Testis (tissue), 2 donors: ENCODE measurements at regions not wholly inside any gene's neighbourhood (a gene's known extent, or its start where the extent isn't known, plus 50 kb on each side); places are given as distances from the start of the nearest gene placed in this dataset.
"Not testable (repeated sequence)": the region's sequence is repeated elsewhere in the genome, so short reads cannot be mapped to it uniquely, and the experiment has no call there.

Experiments used
- DNase-seq: peaks from one replicate; pipeline ENCODE4 v3.0.0-alpha.2; 2019
- H3K27ac ChIP-seq, 2 donors: fragments of 200-600 bp; sonication (generic); one replicate each; pipeline ENCODE4 v1.5.1; 2019
- H3K27me3 ChIP-seq: fragments of 200-600 bp; sonication (generic); one replicate; pipeline ENCODE4 v1.5.1; 2019
- H3K36me3 ChIP-seq: fragments of 200-600 bp; sonication (generic); one replicate; pipeline ENCODE4 v1.5.1; 2017; ENCODE audit warnings: low read depth; ENCODE audit errors: missing control alignments
- H3K4me1 ChIP-seq: fragments of 200-600 bp; sonication (generic); one replicate; pipeline ENCODE4 v1.5.1; 2019
- H3K4me3 ChIP-seq, 2 donors: fragments of 200-600 bp; sonication (generic); one replicate each; pipeline ENCODE4 v1.5.1; 2017 to 2019
- H3K9me3 ChIP-seq: fragments of 200-600 bp; sonication (generic); one replicate; pipeline ENCODE4 v1.5.1; 2017
- CTCF ChIP-seq, 3 experiments: fragments of 450-650 bp in 2 of 3; fragments of 200-600 bp in 1 of 3; sonication (generic) in 1 of 3; IDR thresholded peaks; one replicate each; pipeline ENCODE4 v1.5.1; 2016 to 2019; ENCODE audit warnings: antibody characterized with exemption in 3 of 3, mild to moderate bottlenecking in 2 of 3, moderate library complexity in 1 of 3
- POLR2A ChIP-seq: fragments of 450-650 bp; IDR thresholded peaks from one replicate; pipeline ENCODE4 v1.6.1; 2017; ENCODE audit warnings: antibody characterized with exemption, mild to moderate bottlenecking, moderate library complexity
- WGBS, 2 donors: methylation state at CpG; one replicate each; pipeline ENCODE4 v1.1.5; 2018; 5-methylcytosine and 5-hydroxymethylcytosine counted together
- intact Hi-C: fragments of 100-400 bp; cut with DNase I; formaldehyde crosslinking; loops from one replicate; pipeline ENCODE4 v1.15.1; 2023; ENCODE audit warnings: low total_unique reads

GRCh38 chr5:90329911-90330310 is 79.6 kb downstream of the CETN3 start:
- H3K27ac ChIP-seq = no peak overlapping the region
- no peaks in the 10 kb centered on the region for H3K36me3 ChIP-seq
- 97 to 100% methylated on average over 1 of the region's 1 CpG for WGBS, 2 donors
- H3K4me1 ChIP-seq = no peaks in the 10 kb centered on the region
- no peak for TF ChIP-seq CTCF (IDR thresholded peaks at IDR 0.05)
- no peak for TF ChIP-seq POLR2A
- H3K27me3 ChIP-seq = no peaks in the 10 kb centered on the region
- no peak for DNase-seq
- no peak overlapping the region for H3K4me3 ChIP-seq
- no peaks in the 10 kb centered on the region for H3K9me3 ChIP-seq
- intact Hi-C loops = no loop called here

GRCh38 chr5:90326995-90327394 is 82.6 kb downstream of the CETN3 start:
- no peaks in the 10 kb centered on the region for H3K27me3 ChIP-seq
- H3K36me3 ChIP-seq = no peaks in the 10 kb centered on the region
- intact Hi-C loops = no loop called here
- H3K4me1 ChIP-seq = no peaks in the 10 kb centered on the region
- no peaks in the 10 kb centered on the region for H3K9me3 ChIP-seq
- DNase-seq = no peak
- no peak overlapping the region for H3K27ac ChIP-seq
- TF ChIP-seq CTCF (IDR thresholded peaks at IDR 0.05) = no peak
- TF ChIP-seq POLR2A = no peak
- WGBS, 2 donors = 74 to 80% methylated on average over 6 to 7 of the region's 7 CpGs
- no peak overlapping the region for H3K4me3 ChIP-seq

GRCh38 chr5:90325093-90325492 is 84.5 kb downstream of the CETN3 start:
- H3K4me3 ChIP-seq = no peak overlapping the region
- 86 to 95% methylated on average over 1 of the region's 1 CpG for WGBS, 2 donors
- no peaks in the 10 kb centered on the region for H3K9me3 ChIP-seq
- intact Hi-C loops = no loop called here
- no peaks in the 10 kb centered on the region for H3K4me1 ChIP-seq
- TF ChIP-seq POLR2A = no peak
- TF ChIP-seq CTCF (IDR thresholded peaks at IDR 0.05) = no peak
- H3K27me3 ChIP-seq = no peaks in the 10 kb centered on the region
- no peaks in the 10 kb centered on the region for H3K36me3 ChIP-seq
- DNase-seq = no peak
- H3K27ac ChIP-seq = no peak overlapping the region

GRCh38 chr5:90320348-90320747 is 89.2 kb downstream of the CETN3 start:
- H3K4me3 ChIP-seq, H3K27ac ChIP-seq, H3K9me3 ChIP-seq, H3K4me1 ChIP-seq, intact Hi-C loops, H3K27me3 ChIP-seq, DNase-seq, H3K36me3 ChIP-seq: not testable (repeated sequence)

GRCh38 chr5:90312027-90312426 is 97.5 kb downstream of the CETN3 start:
- Histone ChIP-seq H3K27me3 (no peaks in the 10 kb centered on the region), H3K36me3 (no peaks in the 10 kb centered on the region), H3K4me1 (no peaks in the 10 kb centered on the region), H3K9me3 (no peaks in the 10 kb centered on the region), H3K4me3 (no peak overlapping the region), H3K27ac (no peak overlapping the region)
- TF ChIP-seq CTCF (IDR thresholded peaks at IDR 0.05) = no peak
- TF ChIP-seq POLR2A = no peak
- WGBS, 2 donors = 87 to 91% methylated on average over 2 of the region's 2 CpGs
- no peak for DNase-seq
- intact Hi-C loops = no loop called here
